Activated gamma-delta T cell (primary cell): ENCODE measurements at regions not wholly inside any gene's neighbourhood (a gene's known extent, or its start where the extent isn't known, plus 50 kb on each side); places are given as distances from the start of the nearest gene placed in this dataset.

Experiments
- DNase-seq: peaks from one replicate; lab custom pipeline; 2025; lab: John Stamatoyannopoulos, UW

DNA sequence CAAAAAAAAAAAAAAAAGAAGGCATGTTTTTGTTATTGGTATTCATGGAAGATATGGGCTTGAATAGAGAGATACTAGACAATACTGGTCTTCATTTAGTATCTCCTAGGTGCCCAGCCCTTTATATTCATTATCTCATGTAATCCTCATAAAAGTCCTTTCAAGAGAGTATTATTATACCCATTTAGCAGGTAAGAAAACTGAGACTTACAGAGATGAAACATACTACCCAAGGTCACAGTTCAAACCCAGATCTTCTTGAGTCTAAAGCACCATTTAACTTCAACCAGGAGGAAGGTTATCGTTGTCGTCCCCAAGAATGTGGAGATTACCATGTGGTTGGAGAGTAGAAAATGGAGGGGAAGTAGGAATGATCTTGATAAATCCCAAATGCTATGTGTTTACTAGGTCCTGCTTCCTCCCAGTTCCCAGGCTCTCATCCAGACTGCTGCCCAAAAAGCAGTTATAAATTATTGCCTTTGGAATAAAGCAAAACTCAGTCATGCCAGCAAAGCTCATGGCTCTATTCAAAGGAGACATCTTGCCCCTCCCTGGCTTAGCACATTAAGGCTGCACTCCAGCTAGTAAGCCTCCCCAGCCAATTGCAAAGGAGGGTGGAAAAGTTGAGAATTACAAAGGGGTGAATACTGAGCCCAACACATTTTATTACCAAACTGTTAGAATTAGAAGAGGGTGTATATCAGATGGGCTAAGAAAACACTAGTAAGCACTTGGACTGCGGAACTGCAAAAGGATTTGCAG is 163.9 kb downstream of the PIK3R1 start:
- DNase-seq = no peak

- DNase-seq = no peak
Observed at GRCh38 chr5:68380078-68380477, 164.5 kb downstream of the PIK3R1 start.

GRCh38 chr5:68381060-68381459 is 165.5 kb downstream of the PIK3R1 start:
- no peak for DNase-seq

- no peak for DNase-seq
Observed at GRCh38 chr5:68381909-68382308, 166.4 kb downstream of the PIK3R1 start.

DNA sequence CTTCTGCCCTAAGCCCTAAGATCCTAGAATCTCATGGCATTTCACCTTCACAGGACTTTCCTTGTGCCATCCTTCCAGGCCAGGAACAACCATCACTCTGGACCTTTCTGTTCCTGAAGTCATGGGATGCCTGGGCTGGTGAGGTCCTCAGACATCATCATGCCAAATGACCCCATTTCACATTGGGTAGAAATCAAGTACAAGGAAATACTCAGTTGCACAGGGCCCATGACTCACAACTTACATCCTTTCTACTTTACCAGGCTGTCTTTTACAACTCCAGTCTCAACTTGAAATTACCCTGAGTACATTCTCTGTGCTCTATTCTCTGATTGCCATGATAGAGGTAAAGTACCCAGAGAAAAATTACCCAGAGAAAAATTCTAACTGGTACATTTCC is 167.1 kb downstream of the PIK3R1 start:
- DNase-seq = no peak

GRCh38 chr5:68383888-68384310 is 168.3 kb downstream of the PIK3R1 start:
- no peak for DNase-seq

DNA sequence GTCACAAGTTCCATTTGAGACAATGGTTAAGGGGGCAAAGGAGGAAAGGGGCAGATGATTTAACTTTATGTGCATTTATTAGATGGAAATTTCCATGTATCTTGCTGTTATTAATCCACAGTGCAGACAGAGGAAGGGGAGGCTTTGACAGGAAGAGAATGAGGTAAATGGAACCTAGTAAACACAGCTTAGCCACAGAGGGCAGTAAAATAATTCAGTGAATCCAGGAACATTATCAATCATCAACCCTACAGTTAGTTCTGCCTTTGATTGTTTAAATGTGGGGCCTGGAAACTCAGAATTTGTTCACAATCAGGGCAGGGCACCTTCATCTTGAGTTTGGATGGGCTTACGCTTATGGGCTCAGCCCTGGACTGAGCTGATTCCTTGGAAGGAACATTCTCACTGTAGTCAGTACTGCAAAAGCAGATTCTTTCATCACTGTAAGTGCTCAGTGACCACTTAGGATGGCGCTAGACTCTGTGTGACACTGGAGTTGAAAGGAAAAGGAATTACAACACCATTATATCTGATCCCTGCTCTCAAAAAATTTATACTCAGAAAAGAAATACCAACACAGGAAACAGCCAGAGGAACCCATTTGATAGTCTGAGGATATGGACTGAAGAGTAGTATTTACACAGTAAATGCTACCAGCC is 169.5 kb downstream of the PIK3R1 start:
- DNase-seq = no peak

DNA sequence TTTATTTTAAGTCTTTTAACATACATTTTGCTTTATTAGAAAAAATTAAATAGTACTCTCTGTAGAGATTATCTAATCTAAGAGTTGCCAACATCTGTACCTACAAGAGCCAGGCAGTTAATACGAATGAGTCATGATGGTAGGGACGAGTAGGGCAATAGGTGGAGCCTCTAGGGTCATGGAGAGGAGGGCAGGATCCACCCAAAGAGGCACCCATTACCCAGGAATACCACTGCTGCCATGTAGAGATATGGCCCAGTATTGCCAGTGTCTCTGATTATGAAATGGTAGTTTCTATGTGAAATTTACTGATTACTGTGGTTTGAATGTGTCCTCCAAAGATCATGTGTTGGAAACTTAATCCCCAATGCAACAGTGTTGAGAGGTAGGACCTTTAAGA is 170.4 kb downstream of the PIK3R1 start:
- DNase-seq = no peak

GRCh38 chr5:68387074-68387796 is 171.7 kb downstream of the PIK3R1 start:
- DNase-seq = no peak

DNA sequence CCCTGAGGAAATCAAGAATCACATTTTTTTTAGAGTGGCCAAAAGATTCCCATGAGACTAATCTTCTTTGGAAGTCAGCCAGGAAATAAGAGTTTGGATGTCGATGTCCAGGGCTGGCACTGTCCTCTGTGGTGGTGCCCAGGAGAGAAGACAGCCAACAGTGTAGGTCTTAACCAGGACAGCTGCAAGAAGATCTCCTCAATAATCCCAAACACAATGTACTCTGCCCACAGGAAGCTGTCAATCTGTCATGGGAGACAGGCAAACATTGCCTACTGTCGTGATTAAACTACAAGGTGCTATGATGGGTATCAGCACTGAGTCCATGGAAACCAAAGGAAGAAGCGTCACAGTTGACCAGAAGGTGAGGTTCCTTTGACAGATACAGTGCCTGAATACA is 174.1 kb downstream of the PIK3R1 start:
- DNase-seq = no peak

DNA sequence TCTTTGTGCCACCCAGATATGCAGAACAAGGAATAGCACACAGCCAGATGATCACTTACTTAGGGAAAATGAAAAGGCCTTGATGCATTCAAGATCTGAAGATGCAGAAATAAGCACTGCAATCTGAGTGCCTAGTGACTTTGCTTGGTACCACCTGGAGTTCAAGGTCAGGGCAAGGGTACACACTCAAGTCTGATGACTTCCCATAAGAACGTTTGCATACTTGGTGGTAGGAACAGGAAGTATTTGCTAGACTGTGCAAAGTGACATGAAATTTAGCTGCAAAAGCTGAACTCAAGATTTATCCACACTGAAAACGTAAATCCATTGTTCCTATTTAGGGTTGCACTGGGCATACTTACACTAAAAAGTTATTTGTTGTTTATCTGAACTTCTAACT is 177.1 kb downstream of the PIK3R1 start:
- no peak for DNase-seq

DNA sequence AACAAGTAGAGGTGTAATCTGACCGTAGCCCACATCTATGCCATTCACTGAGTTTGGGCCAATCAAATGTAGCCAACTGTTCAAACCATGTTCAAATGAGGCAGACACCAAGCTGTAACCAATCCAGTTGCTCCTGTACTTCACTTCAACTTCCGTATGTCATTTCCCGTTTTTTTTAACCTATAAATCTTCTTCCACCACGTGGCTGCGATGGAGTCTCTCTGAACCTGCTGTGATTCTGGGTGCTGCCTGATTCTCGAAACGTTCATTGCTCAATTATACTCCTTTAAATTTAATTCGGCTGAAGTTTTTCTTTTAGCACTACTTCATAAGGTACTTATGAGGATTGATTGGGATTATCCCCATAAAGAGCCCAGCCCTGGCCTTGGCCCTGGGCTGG is 179.7 kb downstream of the PIK3R1 start:
- no peak for DNase-seq

GRCh38 chr5:68395926-68396511 is 180.5 kb downstream of the PIK3R1 start:
- DNase-seq = no peak

DNA sequence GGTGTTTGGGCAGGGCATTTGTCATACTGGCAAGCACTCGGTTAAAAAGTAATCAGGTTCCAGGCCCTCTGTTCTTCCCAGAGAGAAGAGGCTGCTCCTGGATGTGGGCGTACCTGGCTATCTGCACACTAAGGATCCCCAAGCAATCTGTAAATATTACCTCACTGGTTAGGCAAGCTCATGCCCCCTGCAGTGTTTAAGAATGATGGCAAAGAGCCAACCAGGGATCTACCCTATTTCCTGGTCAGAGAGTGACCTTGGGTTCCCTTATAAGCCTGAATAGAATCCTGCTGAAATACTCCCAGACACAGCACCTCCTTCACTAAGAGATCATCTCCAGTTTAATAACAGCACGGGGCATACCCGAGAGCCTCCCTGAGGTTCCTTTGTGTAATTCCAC is 181.2 kb downstream of the PIK3R1 start:
- no peak for DNase-seq

DNA sequence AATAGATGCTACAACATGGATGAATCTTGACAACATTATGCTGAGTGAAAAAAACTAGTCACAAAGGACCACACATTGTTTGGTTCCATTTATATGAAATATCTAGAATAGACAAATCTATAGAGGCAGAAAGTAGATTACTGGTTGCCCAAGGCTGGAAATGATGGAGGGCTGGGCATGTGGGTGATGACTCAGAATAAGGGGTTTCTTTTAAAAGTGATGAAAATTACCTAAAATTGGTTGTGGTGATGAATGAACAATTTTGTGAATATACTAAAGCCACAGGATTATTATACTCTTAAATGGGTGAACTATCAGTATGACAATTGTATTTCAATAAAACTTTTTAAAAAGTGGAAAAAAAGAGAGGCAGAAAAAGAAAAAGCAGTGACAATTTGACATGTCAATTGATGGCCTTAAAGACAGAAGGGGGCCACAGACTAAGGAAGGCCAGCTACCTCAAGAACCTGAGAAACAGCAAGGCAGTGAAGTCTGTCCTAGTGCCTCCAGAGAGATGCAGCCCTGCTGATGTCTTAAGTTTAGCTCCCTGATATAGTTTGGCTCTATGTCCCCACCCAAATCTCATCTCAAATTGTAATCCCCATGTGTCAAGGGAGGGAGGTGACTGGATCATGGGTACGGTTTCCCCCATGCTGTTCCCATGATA is 182.7 kb downstream of the PIK3R1 start:
- DNase-seq = no peak

DNA sequence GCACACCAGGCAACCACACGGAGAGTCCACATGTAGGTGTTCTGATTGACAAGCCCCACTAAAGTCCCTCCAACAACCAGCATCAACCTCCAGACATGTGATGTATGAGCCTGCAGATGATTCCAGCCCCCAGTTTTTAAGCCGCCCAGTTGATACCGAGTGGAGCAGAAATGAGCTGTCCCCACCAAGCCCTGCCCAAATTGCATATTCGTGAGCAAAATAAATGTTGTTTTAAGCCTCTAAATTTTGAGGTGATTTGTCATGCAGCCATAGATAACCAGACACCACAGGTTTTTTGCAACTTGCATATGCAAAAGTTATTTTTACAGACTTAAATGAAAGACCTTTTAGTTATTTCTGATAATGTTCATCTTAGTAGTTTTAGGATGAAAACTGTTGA is 187.7 kb downstream of the PIK3R1 start:
- no peak for DNase-seq

DNA sequence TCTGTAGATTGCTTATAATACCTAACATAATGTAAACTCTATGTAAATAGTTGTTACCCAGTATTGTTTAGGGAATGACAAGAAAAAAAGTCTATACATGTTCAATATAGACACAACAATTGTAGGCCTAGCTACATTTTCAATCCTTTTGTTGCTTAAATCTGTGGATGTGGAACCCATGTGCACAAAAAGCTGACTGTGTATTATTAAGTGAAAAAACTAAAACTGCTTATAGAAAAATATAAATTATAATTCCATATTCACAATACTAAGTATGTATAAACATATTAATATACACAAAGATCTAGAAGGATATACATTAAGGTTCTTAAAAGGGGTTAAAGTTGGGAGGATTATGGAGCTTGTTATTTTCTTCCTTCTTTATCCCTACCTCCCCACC is 188.7 kb downstream of the PIK3R1 start:
- no peak for DNase-seq

GRCh38 chr5:68405026-68405684 is 189.6 kb downstream of the PIK3R1 start:
- DNase-seq = no peak

DNA sequence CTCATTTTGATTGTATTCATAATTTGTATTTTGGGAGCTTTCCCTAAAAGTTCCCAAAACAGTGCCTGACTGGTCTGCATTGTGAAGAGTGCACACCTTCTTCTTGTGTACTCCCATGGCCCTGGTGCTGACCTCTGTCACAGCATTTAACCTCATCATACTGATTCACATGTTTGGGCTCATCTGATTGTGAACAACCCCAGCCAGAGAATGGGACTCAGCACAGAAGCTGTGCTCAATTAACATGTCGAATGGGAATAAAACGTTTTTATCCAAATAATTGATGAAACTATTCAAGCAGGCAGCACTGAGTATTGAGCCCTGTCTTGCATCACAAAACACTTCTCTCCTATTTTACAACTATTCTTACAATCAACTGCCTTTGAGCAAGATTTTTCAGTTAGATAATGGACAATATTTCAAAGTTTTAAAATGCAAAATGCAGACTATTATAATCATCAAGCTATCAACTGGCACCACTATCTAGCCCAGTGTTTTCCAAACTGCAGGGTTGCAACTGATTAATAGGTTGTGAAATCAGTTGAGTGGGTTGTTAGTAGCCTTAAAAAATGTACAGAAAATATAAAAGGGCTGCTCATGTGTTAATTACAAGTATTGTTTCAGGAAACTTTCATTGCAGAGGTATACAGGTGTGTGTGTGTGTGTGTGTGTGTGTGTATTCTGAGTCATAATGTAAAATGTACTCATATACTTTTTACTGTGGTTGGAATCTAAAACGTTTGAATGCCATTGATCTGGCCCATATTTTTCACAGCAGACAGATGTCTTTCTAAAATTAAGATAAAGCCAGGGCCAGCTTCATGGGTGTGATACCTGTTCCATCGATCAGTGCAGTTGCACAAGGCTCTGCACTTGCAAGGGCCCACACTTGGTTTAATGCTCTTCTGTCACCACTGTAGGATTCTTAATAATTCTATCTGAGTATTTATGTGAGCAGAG is 190.5 kb downstream of the PIK3R1 start:
- DNase-seq = no peak

GRCh38 chr5:68406767-68407241 is 191.2 kb downstream of the PIK3R1 start:
- DNase-seq = no peak
